HepG2 (cell line): ENCODE measurements at regions not wholly inside any gene's neighbourhood (a gene's known extent, or its start where the extent isn't known, plus 50 kb on each side); places are given as distances from the start of the nearest gene placed in this dataset.

ENCODE experiments used
- ATAC-seq: fragments of 200-7000 bp; cut with Tn5 transposase; 3 replicates; pipeline ENCODE4 v1.9.1; 2020; ENCODE audit warnings: mild to moderate bottlenecking, moderate library complexity
- BruUV-seq: library from RNA; stranded (reverse); fragments of 400-500 nt; replicated peaks from 2 replicates; lab custom pipeline; 2021; lab: Mats Ljungman, UMichigan
- CTCF ChIA-PET: fragments of 300-600 bp; formaldehyde crosslinking; extraction: SDS; loops from one replicate; lab custom pipeline; 2021; ENCODE audit warnings: low total read pairs, inconsistent platforms, low intra/inter-chr PET ratio; lab: Yijun Ruan, JAX
- POLR2A ChIA-PET: fragments of 350-600 bp; sonication (Branson Sonifier 250); formaldehyde crosslinking; loops from one replicate; lab custom pipeline; 2020; ENCODE audit warnings: antibody characterized with exemption, inconsistent platforms; lab: Yijun Ruan, JAX
- DNase-seq: peaks from one replicate; pipeline ENCODE4 v3.0.0-alpha.2; 2015; ENCODE audit warnings: low spot score
- FAIRE-seq: peaks from 3 replicates; lab custom pipeline; 2011; peaks lifted over from hg19 to GRCh38; lab: Jason Lieb, UNC
- H2AFZ ChIP-seq: one replicate; pipeline ENCODE4 v1.6.1; 2011; ENCODE audit warnings: low read length, inconsistent platforms
- H3K27ac ChIP-seq: fragments of 300-600 bp; 3 replicates; pipeline ENCODE4 v1.8.0; 2011; ENCODE audit warnings: mixed run types, mild to moderate bottlenecking, mixed read lengths, low read length, inconsistent platforms; ENCODE audit not compliant: insufficient read depth; ENCODE audit errors: extremely low read length
- H3K27me3 ChIP-seq, 2 experiments: fragments of 200-600 bp in 1 of 2; 2 replicates in 1 of 2; 3 replicates in 1 of 2; pipeline versions ENCODE4 v1.6.0 to v1.8.0; 2011; ENCODE audit warnings: low read length in 2 of 2, mild to moderate bottlenecking in 2 of 2, moderate library complexity in 2 of 2, inconsistent platforms in 1 of 2; ENCODE audit not compliant: insufficient read depth in 2 of 2, control insufficient read depth in 1 of 2
- H3K36me3 ChIP-seq, 2 experiments: fragments of 200-600 bp in 1 of 2; replicated peaks in 1 of 2; 2 replicates in 1 of 2; 3 replicates in 1 of 2; pipeline versions ENCODE4 v1.5.1 to v1.8.0; 2011; ENCODE audit warnings: low read length in 2 of 2, inconsistent platforms in 1 of 2; ENCODE audit not compliant: insufficient read depth in 2 of 2, control insufficient read depth in 1 of 2
- H3K4me1 ChIP-seq: 2 replicates; pipeline ENCODE4 v1.5.1; 2012; ENCODE audit warnings: low read length, inconsistent platforms; ENCODE audit not compliant: insufficient read depth
- H3K4me2 ChIP-seq: 2 replicates; pipeline ENCODE4 v1.6.0; 2011; ENCODE audit warnings: low read depth, low read length, inconsistent platforms
- H3K4me3 ChIP-seq, 3 experiments: fragments of 200-600 bp in 1 of 3; sonication (generic), shearing (Covaris generic) in 1 of 3; replicated peaks in 1 of 3; 2 replicates each; pipeline ENCODE4 v1.5.1; 2011 to 2016; ENCODE audit warnings: low read length in 3 of 3, inconsistent platforms in 2 of 3, low read depth in 2 of 3, mild to moderate bottlenecking in 2 of 3, control low read depth in 1 of 3, mixed read lengths in 1 of 3; ENCODE audit not compliant: insufficient read depth in 1 of 3
- H3K79me2 ChIP-seq: one replicate; pipeline ENCODE4 v1.6.1; 2011; ENCODE audit warnings: low read length, inconsistent platforms; ENCODE audit not compliant: insufficient read depth
- H3K9ac ChIP-seq: 2 replicates; pipeline ENCODE4 v1.6.0; 2011; ENCODE audit warnings: mild to moderate bottlenecking, low read depth, low read length, inconsistent platforms; ENCODE audit not compliant: insufficient read depth
- H3K9me3 ChIP-seq: 2 replicates; pipeline ENCODE4 v1.5.1; 2012; ENCODE audit warnings: mild to moderate bottlenecking, low read length
- H4K20me1 ChIP-seq: 2 replicates; pipeline ENCODE4 v1.6.0; 2011; ENCODE audit warnings: inconsistent platforms, mild to moderate bottlenecking, low read length, moderate library complexity; ENCODE audit not compliant: insufficient read depth
- CC2D1A ChIP-seq: sonication (generic); formaldehyde crosslinking; IDR thresholded peaks from 2 replicates; pipeline ENCODE4 v1.8.1; 2023; ENCODE audit warnings: mild to moderate bottlenecking, missing genetic modification reagents
- CTCF ChIP-seq: sonication (generic); formaldehyde crosslinking; IDR thresholded peaks from 2 replicates; pipeline ENCODE4 v1.5.0; 2020; ENCODE audit warnings: mild to moderate bottlenecking, missing genetic modification reagents, moderate library complexity
- GABPA ChIP-seq, 2 experiments: IDR thresholded peaks; 2 replicates each; pipeline ENCODE4 v1.6.1; 2011 to 2016; ENCODE audit warnings: low read depth in 2 of 2, low read length in 1 of 2, missing biosample characterization in 1 of 2, missing genetic modification characterization in 1 of 2
- HNF4A ChIP-seq: sonication (generic); formaldehyde crosslinking; IDR thresholded peaks from 2 replicates; pipeline ENCODE4 v1.4.0; 2020; ENCODE audit warnings: missing genetic modification reagents
- KDM1A ChIP-seq: IDR thresholded peaks from 2 replicates; pipeline ENCODE4 v1.6.1; 2016; ENCODE audit warnings: missing compliant biosample characterization
- MAF1 ChIP-seq: sonication (generic); formaldehyde crosslinking; IDR thresholded peaks from 2 replicates; pipeline ENCODE4 v1.5.0; 2020; ENCODE audit warnings: missing genetic modification reagents, borderline replicate concordance
- NPAS2 ChIP-seq: sonication (generic); formaldehyde crosslinking; IDR thresholded peaks from 2 replicates; pipeline ENCODE4 v1.8.0; 2022; ENCODE audit warnings: mild to moderate bottlenecking, missing genetic modification reagents, borderline replicate concordance
- RXRA ChIP-seq: sonication (generic); formaldehyde crosslinking; IDR thresholded peaks from 2 replicates; pipeline ENCODE4 v1.5.1; 2020; ENCODE audit warnings: missing genetic modification reagents
- SMYD3 ChIP-seq: sonication (generic); formaldehyde crosslinking; IDR thresholded peaks from 2 replicates; pipeline ENCODE4 v1.8.1; 2023; ENCODE audit warnings: mild to moderate bottlenecking, missing genetic modification reagents
- STAG1 ChIP-seq: sonication (generic); formaldehyde crosslinking; IDR thresholded peaks from 2 replicates; pipeline ENCODE4 v1.4.0; 2020; ENCODE audit warnings: missing genetic modification reagents
- U2AF1 ChIP-seq: fragments of 200-400 bp; formaldehyde crosslinking; optimal IDR thresholded peaks from 2 replicates; pipeline ENCODE3; 2017; ENCODE audit warnings: mild to moderate bottlenecking, low read depth, low read length
- ZFP90 ChIP-seq: sonication (generic); formaldehyde crosslinking; IDR thresholded peaks from 2 replicates; pipeline ENCODE4 v1.8.0; 2022; ENCODE audit warnings: missing genetic modification reagents, mild to moderate bottlenecking, inconsistent platforms, borderline replicate concordance
- ZNF460 ChIP-seq: sonication (generic); formaldehyde crosslinking; IDR thresholded peaks from 2 replicates; pipeline ENCODE4 v1.5.1; 2020; ENCODE audit warnings: missing genetic modification reagents, mild to moderate bottlenecking, borderline replicate concordance
- ZNF530 ChIP-seq: sonication (generic); formaldehyde crosslinking; IDR thresholded peaks from 2 replicates; pipeline ENCODE4 v1.5.0; 2020; ENCODE audit warnings: low read depth, mild to moderate bottlenecking, missing genetic modification reagents
- ZNF720 ChIP-seq: sonication (generic); formaldehyde crosslinking; IDR thresholded peaks from 2 replicates; pipeline ENCODE4 v1.4.0; 2020; ENCODE audit warnings: missing genetic modification reagents
- ZSCAN25 ChIP-seq: sonication (generic); formaldehyde crosslinking; IDR thresholded peaks from 2 replicates; pipeline ENCODE4 v1.8.0; 2022; ENCODE audit warnings: mild to moderate bottlenecking, missing genetic modification reagents
- WGBS: methylation state at CpG from one replicate; pipeline ENCODE4 v1.1.6; 2017; ENCODE audit warnings: low lambda C conversion rate; 5-methylcytosine and 5-hydroxymethylcytosine counted together
- in situ Hi-C: cut with HindIII; loops from 2 replicates; pipeline ENCODE4 v1.10.0; 2017; ENCODE audit warnings: low pct_unique_long_range_greater_than_20kb; ENCODE audit not compliant: extremely low pct_ligation_motif_present
- intact Hi-C: fragments of 100-400 bp; cut with micrococcal nuclease; formaldehyde crosslinking; loops from one replicate; pipeline ENCODE4 v1.10.0; 2022; ENCODE audit not compliant: unreplicated experiment

- 0% methylated on average over 2 of the region's 12 CpGs for WGBS
- FAIRE-seq, result no peak
- no peak overlapping the region for H3K27ac ChIP-seq
- no TSS peak for BruUV-seq
- ChIA-PET CTCF (interaction anchor here (1.2 kb wide), 1 partner anchor 445 kb away, joined by 3 read pairs; no protein-coding TSS in a partner anchor), POLR2A (no interaction called here)
- TF ChIP-seq STAG1 (CRISPR knock-in tag) (peak; percentile 51), CTCF (CRISPR knock-in tag) (peak; percentile 54), ZNF530 (CRISPR knock-in tag) (no peak)
- in situ Hi-C loops (no loop called here), intact Hi-C loops (loop anchor here (5.0 kb wide), 1 partner anchor 247 kb away; no protein-coding TSS in a partner anchor)
- H3K4me2 ChIP-seq, result no peak overlapping the region
- no peaks in the 10 kb centered on the region for H3K36me3 ChIP-seq
- no peak overlapping the region for H2AFZ ChIP-seq
- ATAC-seq, result no peak
- H3K27me3 ChIP-seq, result no peaks in the 10 kb centered on the region
- peak; percentile 0 for DNase-seq
- H4K20me1 ChIP-seq, result no peaks in the 10 kb centered on the region
- no peak overlapping the region for H3K4me3 ChIP-seq
- H3K9me3 ChIP-seq, result no peaks in the 10 kb centered on the region
- H3K9ac ChIP-seq, result no peak overlapping the region
- no peaks in the 10 kb centered on the region for H3K79me2 ChIP-seq
- H3K4me1 ChIP-seq, result no peaks in the 10 kb centered on the region
These were observed 169.2 kb upstream of the MAGEB18 start for GRCh38 chrX:25968920-25969319.

DNA sequence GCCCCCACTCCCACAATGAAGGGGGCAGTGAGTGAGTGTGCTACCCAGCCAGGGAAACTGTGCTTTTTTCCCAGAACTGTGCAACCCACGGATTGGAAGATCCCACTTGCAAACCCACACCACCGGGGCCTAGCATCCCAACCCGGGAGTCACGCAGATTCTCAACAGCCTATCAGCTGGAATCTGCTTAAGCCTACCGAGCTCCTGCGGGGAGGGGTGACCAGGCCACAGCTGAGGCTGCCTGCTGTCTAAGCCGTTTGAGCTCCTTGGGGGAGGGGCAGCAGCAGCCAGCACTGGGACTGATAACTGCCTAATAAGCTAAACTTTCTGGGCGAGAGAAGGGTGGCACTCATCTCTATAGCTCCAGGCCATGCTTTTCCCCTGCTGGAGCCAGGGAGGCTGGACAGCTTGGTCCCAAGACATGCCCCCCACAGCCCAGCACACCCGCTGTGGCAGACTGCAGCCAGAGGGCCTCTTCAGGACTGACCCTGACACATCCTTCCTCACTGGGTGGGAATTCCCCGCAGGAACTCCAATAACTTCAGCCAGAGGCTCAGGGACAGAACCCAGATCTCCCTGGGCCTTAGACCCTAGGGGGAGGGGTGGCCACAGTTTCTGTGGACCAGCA is 161.3 kb upstream of the MAGEB18 start:
- intact Hi-C loops (no loop called here), in situ Hi-C loops (no loop called here)
- no peak for FAIRE-seq
- Histone ChIP-seq H3K79me2 (no peaks in the 10 kb centered on the region), H3K9ac (no peak overlapping the region), H3K4me2 (no peak overlapping the region), H3K4me1 (no peaks in the 10 kb centered on the region), H3K4me3 (no peak overlapping the region), H3K27ac (no peak overlapping the region), H3K27me3 (no peaks in the 10 kb centered on the region), H3K36me3 (no peaks in the 10 kb centered on the region), H4K20me1 (no peaks in the 10 kb centered on the region), H2AFZ (no peak overlapping the region), H3K9me3 (no peaks in the 10 kb centered on the region)
- ATAC-seq, result no peak
- POLR2A ChIA-PET, result no interaction called here
- DNase-seq, result no peak
- 0% methylated on average over 1 of the region's 10 CpGs for WGBS
- BruUV-seq, result no TSS peak
- CTCF ChIA-PET, result no interaction called here
- TF ChIP-seq ZNF720 (no peak), ZNF460 (CRISPR knock-in tag) (no peak), SMYD3 (CRISPR knock-in tag) (no peak), CC2D1A (no peak), RXRA (CRISPR knock-in tag) (no peak), KDM1A (CRISPR knock-in tag) (no peak), U2AF1 (no peak), NPAS2 (no peak), HNF4A (CRISPR knock-in tag) (no peak), ZSCAN25 (no peak), GABPA (IDR thresholded peaks at IDR 0.05; ENCODE audit: low read depth, low read length) (no peak), GABPA (CRISPR knock-in tag; IDR thresholded peaks at IDR 0.05; ENCODE audit: low read depth) (no peak), ZFP90 (CRISPR knock-in tag) (no peak), MAF1 (CRISPR knock-in tag) (no peak)
